ENCODE measurements at regions not wholly inside any gene's neighbourhood (a gene's known extent, or its start where the extent isn't known, plus 50 kb on each side); places are given as distances from the start of the nearest gene placed in this dataset.

GRCh38 chr4:189806506-189806905 is 134.2 kb upstream of the FRG1 start:
- TF ChIP-seq CTCF (IDR thresholded peaks at IDR 0.05) (no peak), POLR2A (IDR thresholded peaks at IDR 0.05) (no peak)
